DND-41 (cell line): ENCODE measurements at regions not wholly inside any gene's neighbourhood (a gene's known extent, or its start where the extent isn't known, plus 50 kb on each side); places are given as distances from the start of the nearest gene placed in this dataset.
A peak's percentile ranks its signal among the peaks of the same experiment; 100 is the strongest.

Source experiments
- ATAC-seq: fragments of 200-7000 bp; cut with Tn5 transposase; 3 replicates; pipeline ENCODE4 v1.9.1; 2021; ENCODE audit warnings: low read depth; ENCODE audit not compliant: insufficient read depth
- DNase-seq: peaks from one replicate; pipeline ENCODE4 v3.0.0-alpha.2; 2020
- H2AFZ ChIP-seq: 2 replicates; pipeline ENCODE4 v1.6.0; 2012; ENCODE audit warnings: low read depth, low read length
- H3K27ac ChIP-seq: 2 replicates; pipeline ENCODE4 v1.5.1; 2012; ENCODE audit warnings: low read length, inconsistent platforms
- H3K27me3 ChIP-seq: fragments of 200-600 bp; sonication (generic); 2 replicates; pipeline ENCODE4 v1.6.0; 2012; ENCODE audit warnings: low read length, mild to moderate bottlenecking, inconsistent platforms; ENCODE audit not compliant: insufficient read depth, poor library complexity
- H3K36me3 ChIP-seq: 2 replicates; pipeline ENCODE4 v1.5.1; 2012; ENCODE audit warnings: low read length, inconsistent platforms; ENCODE audit not compliant: insufficient read depth
- H3K4me1 ChIP-seq: 2 replicates; pipeline ENCODE4 v1.5.1; 2012; ENCODE audit warnings: mild to moderate bottlenecking, low read length; ENCODE audit not compliant: insufficient read depth
- H3K4me2 ChIP-seq: 2 replicates; pipeline ENCODE4 v1.6.0; 2012; ENCODE audit warnings: mild to moderate bottlenecking, moderate library complexity, low read length, inconsistent platforms; ENCODE audit not compliant: insufficient read depth
- H3K4me3 ChIP-seq, 2 experiments: fragments of 200-600 bp in 1 of 2; shearing (Covaris generic) in 1 of 2; 2 replicates each; pipeline ENCODE4 v1.5.1; 2012 to 2016; ENCODE audit warnings: inconsistent platforms in 2 of 2, low read length in 2 of 2, mild to moderate bottlenecking in 2 of 2, low read depth in 1 of 2, moderate library complexity in 1 of 2
- H3K79me2 ChIP-seq: 2 replicates; pipeline ENCODE4 v1.6.0; 2012; ENCODE audit warnings: low read length, inconsistent platforms; ENCODE audit not compliant: insufficient read depth
- H3K9ac ChIP-seq: 2 replicates; pipeline ENCODE4 v1.6.0; 2012; ENCODE audit warnings: low read depth, mild to moderate bottlenecking, inconsistent platforms, low read length, moderate library complexity
- H3K9me3 ChIP-seq: 2 replicates; pipeline ENCODE4 v1.5.1; 2012; ENCODE audit warnings: low read length, moderate library complexity, mild to moderate bottlenecking, inconsistent platforms; ENCODE audit not compliant: insufficient read depth, severe bottlenecking
- H4K20me1 ChIP-seq: 2 replicates; pipeline ENCODE4 v1.6.0; 2012; ENCODE audit warnings: low read length; ENCODE audit not compliant: insufficient read depth
- CTCF ChIP-seq: IDR thresholded peaks from 2 replicates; pipeline ENCODE4 v1.5.1; 2012; ENCODE audit warnings: borderline replicate concordance, low read length, moderate library complexity, mild to moderate bottlenecking; ENCODE audit not compliant: poor library complexity, severe bottlenecking; ENCODE audit errors: extremely low read depth
- EZH2 ChIP-seq: IDR thresholded peaks from 3 replicates; pipeline ENCODE4 v1.6.1; 2012; ENCODE audit warnings: borderline replicate concordance, low read depth, mild to moderate bottlenecking, moderate library complexity, low read length, inconsistent platforms; ENCODE audit not compliant: severe bottlenecking

- no peak overlapping the region for H2AFZ ChIP-seq
- H3K4me1 ChIP-seq, result no peaks in the 10 kb centered on the region
- no peaks in the 10 kb centered on the region for H3K36me3 ChIP-seq
- no peak for TF ChIP-seq CTCF
- no peak for TF ChIP-seq EZH2
- no peak overlapping the region for H3K4me2 ChIP-seq
- H3K9ac ChIP-seq, result no peak overlapping the region
- no peak overlapping the region for H3K4me3 ChIP-seq
- H3K9me3 ChIP-seq, result no peaks in the 10 kb centered on the region
- H3K79me2 ChIP-seq, result no peaks in the 10 kb centered on the region
- no peak overlapping the region for H3K27ac ChIP-seq
- ATAC-seq, result no peak
- no peaks in the 10 kb centered on the region for H4K20me1 ChIP-seq
- H3K27me3 ChIP-seq, result no peaks in the 10 kb centered on the region
- no peak for DNase-seq
These were observed 1293.1 kb upstream of the USP15 start for GRCh38 chr12:60967128-60967527.

GRCh38 chr12:60977966-60978365 is 1282.2 kb upstream of the USP15 start:
- H3K4me3 ChIP-seq, result no peak overlapping the region
- no peak overlapping the region for H3K27ac ChIP-seq
- H3K9me3 ChIP-seq, result no peaks in the 10 kb centered on the region
- ATAC-seq (no peak), DNase-seq (no peak)
- H3K4me1 ChIP-seq, result no peaks in the 10 kb centered on the region
- H3K79me2 ChIP-seq, result no peaks in the 10 kb centered on the region
- peak overlapping the region; percentile 31; the same call in 1 of the 2 replicates for H2AFZ ChIP-seq
- H3K4me2 ChIP-seq, result no peak overlapping the region
- no peaks in the 10 kb centered on the region for H3K36me3 ChIP-seq
- no peaks in the 10 kb centered on the region for H4K20me1 ChIP-seq
- TF ChIP-seq EZH2 (no peak), CTCF (peak; percentile 26)
- no peak overlapping the region for H3K9ac ChIP-seq
- H3K27me3 ChIP-seq, result no peaks in the 10 kb centered on the region

GRCh38 chr12:60980558-60980957 is 1279.6 kb upstream of the USP15 start:
- no peak for TF ChIP-seq CTCF
- TF ChIP-seq EZH2, result no peak
- no peaks in the 10 kb centered on the region for H4K20me1 ChIP-seq
- no peak overlapping the region for H3K4me2 ChIP-seq
- H3K27me3 ChIP-seq, result no peaks in the 10 kb centered on the region
- no peak overlapping the region for H3K4me3 ChIP-seq
- H2AFZ ChIP-seq, result no peak overlapping the region
- H3K9ac ChIP-seq, result no peak overlapping the region
- no peaks in the 10 kb centered on the region for H3K4me1 ChIP-seq
- no peaks in the 10 kb centered on the region for H3K9me3 ChIP-seq
- no peaks in the 10 kb centered on the region for H3K36me3 ChIP-seq
- no peak for DNase-seq
- no peaks in the 10 kb centered on the region for H3K79me2 ChIP-seq
- no peak for ATAC-seq
- H3K27ac ChIP-seq, result no peak overlapping the region

GRCh38 chr12:60981473-60981872 is 1278.7 kb upstream of the USP15 start:
- no peak for DNase-seq
- Histone ChIP-seq H3K4me3 (no peak overlapping the region), H3K9me3 (no peaks in the 10 kb centered on the region), H3K9ac (no peak overlapping the region), H3K27me3 (no peaks in the 10 kb centered on the region), H3K79me2 (no peaks in the 10 kb centered on the region), H4K20me1 (no peaks in the 10 kb centered on the region), H3K4me2 (no peak overlapping the region), H3K36me3 (no peaks in the 10 kb centered on the region), H3K4me1 (no peaks in the 10 kb centered on the region), H3K27ac (no peak overlapping the region), H2AFZ (no peak overlapping the region)
- ATAC-seq, result no peak
- TF ChIP-seq CTCF, result no peak
- TF ChIP-seq EZH2, result no peak
